Spleen (tissue), 11 donors: ENCODE measurements at regions not wholly inside any gene's neighbourhood (a gene's known extent, or its start where the extent isn't known, plus 50 kb on each side); places are given as distances from the start of the nearest gene placed in this dataset.
A peak's percentile ranks its signal among the peaks of the same experiment; 100 is the strongest.

Experiments
- DNase-seq: peaks from one replicate; pipeline ENCODE4 v3.0.0-alpha.2; 2020
- H3K27ac ChIP-seq, 8 donors: fragments of 200-600 bp; sonication (generic) in 7 of 8; 1 replicate in 4 of 8; 2 replicates in 4 of 8; pipeline versions ENCODE4 v1.5.0 to v1.8.0; 2016 to 2021; ENCODE audit warnings: inconsistent platforms in 4 of 8, mild to moderate bottlenecking in 4 of 8, moderate library complexity in 1 of 8
- H3K27me3 ChIP-seq, 7 donors: fragments of 200-600 bp; sonication (generic) in 6 of 7; replicated peaks in 1 of 7; 1 replicate in 4 of 7; 2 replicates in 3 of 7; pipeline versions ENCODE4 v1.5.0 to v1.8.0; 2016 to 2021; ENCODE audit warnings: inconsistent platforms in 3 of 7, mild to moderate bottlenecking in 1 of 7
- H3K36me3 ChIP-seq, 6 donors: fragments of 200-600 bp; sonication (generic) in 5 of 6; 1 replicate in 4 of 6; 2 replicates in 2 of 6; pipeline versions ENCODE4 v1.5.0 to v1.8.0; 2016 to 2021; ENCODE audit warnings: inconsistent platforms in 2 of 6
- H3K4me1 ChIP-seq, 6 donors: fragments of 200-600 bp; sonication (generic) in 5 of 6; 1 replicate in 3 of 6; 2 replicates in 3 of 6; pipeline versions ENCODE4 v1.5.0 to v1.8.0; 2016 to 2021; ENCODE audit warnings: inconsistent platforms in 3 of 6
- H3K4me3 ChIP-seq, 8 donors: fragments of 200-600 bp; sonication (generic) in 7 of 8; 1 replicate in 4 of 8; 2 replicates in 4 of 8; pipeline versions ENCODE4 v1.5.0 to v1.8.0; 2016 to 2021; ENCODE audit warnings: inconsistent platforms in 4 of 8, mild to moderate bottlenecking in 4 of 8, moderate library complexity in 2 of 8
- H3K9me3 ChIP-seq, 8 donors: fragments of 200-600 bp; sonication (generic) in 7 of 8; 1 replicate in 4 of 8; 2 replicates in 4 of 8; pipeline versions ENCODE4 v1.5.0 to v1.8.0; 2016 to 2021; ENCODE audit warnings: inconsistent platforms in 4 of 8
- CTCF ChIP-seq, 11 experiments: fragments of 200-600 bp in 7 of 11; fragments of 450-650 bp in 4 of 11; sonication (generic) in 4 of 11; IDR thresholded peaks in 8 of 11; conservative IDR thresholded peaks in 3 of 11; 1 replicate in 7 of 11; 2 replicates in 4 of 11; pipeline versions ENCODE4 v1.4.0 to v1.8.0; 2016 to 2021; ENCODE audit warnings: antibody characterized with exemption in 11 of 11, inconsistent platforms in 4 of 11, mild to moderate bottlenecking in 1 of 11
- POLR2A ChIP-seq, 3 donors: fragments of 450-650 bp; IDR thresholded peaks; one replicate each; pipeline ENCODE4 v1.5.1; 2017; ENCODE audit warnings: antibody characterized with exemption in 3 of 3, mild to moderate bottlenecking in 1 of 3
- POLR2AphosphoS5 ChIP-seq, 3 donors: sonication (generic); formaldehyde crosslinking; IDR thresholded peaks; one replicate each; pipeline ENCODE4 v1.5.1; 2017; ENCODE audit warnings: antibody characterized with exemption in 3 of 3
- WGBS, 5 donors: extraction: QIAGEN DNeasy Blood & Tissue Kit in 3 of 5; methylation state at CpG; one replicate each; pipeline versions ENCODE4 v1.1.5 to v1.1.7; 2013 to 2018; 5-methylcytosine and 5-hydroxymethylcytosine counted together
- intact Hi-C: fragments of 100-400 bp; cut with DNase I; formaldehyde crosslinking; loops from one replicate; pipeline ENCODE4 v1.15.0; 2023; ENCODE audit warnings: low total_unique reads
- donor health status: healthy with polysubstance abuse.
- donor health status: DM: no; HTN: no; CAD: no; lungs with moderate emphysema.
- donor health status: DM: no; HTN: no; CAD: no.
- donor health status: Bipolar disorder and iron deficiency.
- donor health status: healthy.
- donor health status: DM: no; HTN: no; CAD: no.
- donor health status: DM: yes; HTN: yes; CAD: no.

GRCh38 chr7:13656330-13656729 lies 333.1 kb downstream of the ETV1 start:
- no peak for DNase-seq
- intact Hi-C loops = no loop called here
- H3K4me1 ChIP-seq = no peaks in the 10 kb centered on the region
- no peaks in the 10 kb centered on the region for H3K36me3 ChIP-seq
- H3K27ac ChIP-seq = no peak overlapping the region
- peaks cover 0 to 29% (median 22%) of the 10 kb centered on the region in 8 donors for H3K9me3 ChIP-seq
- H3K27me3 ChIP-seq = no peaks in the 10 kb centered on the region
- 34 to 98% (median 88%) methylated on average over 1 of the region's 1 CpG for WGBS, 5 donors
- no peak for TF ChIP-seq CTCF (IDR thresholded peaks at IDR 0.05 in 8 of 11, conservative IDR thresholded peaks at IDR 0.05 in 3 of 11)
- no peak for TF ChIP-seq POLR2AphosphoS5 (IDR thresholded peaks at IDR 0.05)
- TF ChIP-seq POLR2A (IDR thresholded peaks at IDR 0.05) = no peak
- no peak overlapping the region for H3K4me3 ChIP-seq

- WGBS, 5 donors = 66 to 89% (median 81%) methylated on average over 3 to 6 of the region's 6 CpGs
- Histone ChIP-seq H3K4me3 (no peak overlapping the region), H3K36me3 (no peaks in the 10 kb centered on the region), H3K27ac (no peak overlapping the region), H3K4me1 (no peaks in the 10 kb centered on the region), H3K27me3 (no peaks in the 10 kb centered on the region), H3K9me3 (peaks cover 0 to 46% (median 20%) of the 10 kb centered on the region in 8 donors)
- intact Hi-C loops = no loop called here
- no peak for TF ChIP-seq CTCF (IDR thresholded peaks at IDR 0.05 in 8 of 11, conservative IDR thresholded peaks at IDR 0.05 in 3 of 11)
- TF ChIP-seq POLR2A (IDR thresholded peaks at IDR 0.05) = no peak
- TF ChIP-seq POLR2AphosphoS5 (IDR thresholded peaks at IDR 0.05) = no peak
- peak; percentile 36 for DNase-seq
Measured at GRCh38 chr7:13673290-13673689, 316.2 kb downstream of the ETV1 start.

- no peaks in the 10 kb centered on the region for H3K36me3 ChIP-seq
- H3K4me1 ChIP-seq = no peaks in the 10 kb centered on the region
- H3K9me3 ChIP-seq = peaks cover 0 to 4% (median 0%) of the 10 kb centered on the region in 8 donors
- TF ChIP-seq POLR2AphosphoS5 (IDR thresholded peaks at IDR 0.05) (no peak), CTCF (IDR thresholded peaks at IDR 0.05 in 8 of 11, conservative IDR thresholded peaks at IDR 0.05 in 3 of 11) (no peak), POLR2A (IDR thresholded peaks at IDR 0.05) (no peak)
- 79 to 89% (median 84%) methylated on average over 1 of the region's 1 CpG for WGBS, 5 donors
- no peak overlapping the region for H3K4me3 ChIP-seq
- intact Hi-C loops = no loop called here
- no peak overlapping the region for H3K27ac ChIP-seq
- no peak for DNase-seq
- no peaks in the 10 kb centered on the region for H3K27me3 ChIP-seq
Measured at GRCh38 chr7:13682626-13683025, 306.8 kb downstream of the ETV1 start.

- no peak for DNase-seq
- H3K36me3 ChIP-seq = no peaks in the 10 kb centered on the region
- TF ChIP-seq POLR2AphosphoS5 (IDR thresholded peaks at IDR 0.05) (no peak), CTCF (IDR thresholded peaks at IDR 0.05 in 8 of 11, conservative IDR thresholded peaks at IDR 0.05 in 3 of 11) (no peak), POLR2A (IDR thresholded peaks at IDR 0.05) (no peak)
- H3K27ac ChIP-seq = no peak overlapping the region
- H3K4me1 ChIP-seq = no peaks in the 10 kb centered on the region
- intact Hi-C loops = no loop called here
- no peak overlapping the region for H3K4me3 ChIP-seq
- WGBS, 5 donors = 80 to 95% (median 86%) methylated on average over 1 of the region's 1 CpG
- no peaks in the 10 kb centered on the region for H3K9me3 ChIP-seq
- no peaks in the 10 kb centered on the region for H3K27me3 ChIP-seq
Measured at GRCh38 chr7:13687500-13687899, 302.0 kb downstream of the ETV1 start.
